C4-2B (cell line): ENCODE measurements at regions not wholly inside any gene's neighbourhood (a gene's known extent, or its start where the extent isn't known, plus 50 kb on each side); places are given as distances from the start of the nearest gene placed in this dataset.

Source experiments
- CTCF ChIP-seq: fragments of 450-650 bp; conservative IDR thresholded peaks from 2 replicates; pipeline ENCODE4 v1.5.1; 2017; ENCODE audit warnings: mild to moderate bottlenecking
- ZFX ChIP-seq: fragments of 450-650 bp; IDR thresholded peaks from 2 replicates; pipeline ENCODE4 v1.6.1; 2017

- TF ChIP-seq CTCF (no peak), ZFX (no peak)
Measured at GRCh38 chr2:136383167-136383566, 265.2 kb upstream of the CXCR4 start.
